ENCODE measurements at regions not wholly inside any gene's neighbourhood (a gene's known extent, or its start where the extent isn't known, plus 50 kb on each side); places are given as distances from the start of the nearest gene placed in this dataset.

DNA sequence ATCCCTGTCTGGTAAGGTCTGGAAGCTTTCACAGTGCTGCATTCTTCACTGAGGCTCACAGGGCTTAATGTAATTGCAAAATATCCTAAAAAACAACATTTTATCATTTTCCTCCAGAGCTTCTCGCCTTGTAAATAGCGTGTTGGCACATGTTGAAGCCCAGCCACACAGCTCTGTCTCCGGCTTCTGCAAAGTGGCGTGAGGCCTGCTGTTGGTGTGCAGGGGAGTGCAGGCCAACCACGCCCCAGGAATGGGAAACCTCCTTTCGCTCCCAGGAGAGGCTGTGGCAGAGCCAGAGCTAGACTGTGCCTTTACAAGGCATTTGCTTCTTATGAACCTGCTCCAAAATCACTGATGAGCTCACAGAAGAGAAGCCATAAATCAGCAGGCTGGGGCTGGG lies 248.2 kb upstream of the MAF start:
- H3K4me3 ChIP-seq (ENCODE audit: low read depth, low read length), result no peak overlapping the region
- no peak for DNase-seq (ENCODE audit: low read depth)
- TF ChIP-seq, protein P1, sequence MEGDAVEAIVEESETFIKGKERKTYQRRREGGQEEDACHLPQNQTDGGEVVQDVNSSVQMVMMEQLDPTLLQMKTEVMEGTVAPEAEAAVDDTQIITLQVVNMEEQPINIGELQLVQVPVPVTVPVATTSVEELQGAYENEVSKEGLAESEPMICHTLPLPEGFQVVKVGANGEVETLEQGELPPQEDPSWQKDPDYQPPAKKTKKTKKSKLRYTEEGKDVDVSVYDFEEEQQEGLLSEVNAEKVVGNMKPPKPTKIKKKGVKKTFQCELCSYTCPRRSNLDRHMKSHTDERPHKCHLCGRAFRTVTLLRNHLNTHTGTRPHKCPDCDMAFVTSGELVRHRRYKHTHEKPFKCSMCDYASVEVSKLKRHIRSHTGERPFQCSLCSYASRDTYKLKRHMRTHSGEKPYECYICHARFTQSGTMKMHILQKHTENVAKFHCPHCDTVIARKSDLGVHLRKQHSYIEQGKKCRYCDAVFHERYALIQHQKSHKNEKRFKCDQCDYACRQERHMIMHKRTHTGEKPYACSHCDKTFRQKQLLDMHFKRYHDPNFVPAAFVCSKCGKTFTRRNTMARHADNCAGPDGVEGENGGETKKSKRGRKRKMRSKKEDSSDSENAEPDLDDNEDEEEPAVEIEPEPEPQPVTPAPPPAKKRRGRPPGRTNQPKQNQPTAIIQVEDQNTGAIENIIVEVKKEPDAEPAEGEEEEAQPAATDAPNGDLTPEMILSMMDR (IDR thresholded peaks at IDR 0.05; ENCODE audit: insufficient read depth, low read depth, low read length, missing control alignments), result no peak

DNA sequence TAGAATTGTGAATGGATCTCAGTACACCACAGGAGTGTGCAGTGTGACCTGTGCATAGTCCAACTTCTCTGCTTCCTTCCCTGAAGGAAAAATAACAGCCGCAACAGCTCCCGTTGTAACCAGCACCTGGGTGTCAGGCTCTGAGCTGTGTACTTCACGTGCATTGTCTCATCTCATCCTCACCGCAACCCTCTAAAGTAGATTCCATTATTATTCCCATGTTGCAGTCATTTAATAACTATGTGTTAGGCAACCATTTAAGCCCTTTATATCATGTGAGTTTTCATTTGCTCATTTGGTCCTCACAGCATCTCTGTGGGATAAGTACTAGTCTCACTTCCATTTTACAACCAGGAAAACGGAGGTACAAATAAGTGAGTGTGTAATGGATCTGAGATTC lies 247.0 kb upstream of the MAF start:
- TF ChIP-seq, protein P1 (IDR thresholded peaks at IDR 0.05; ENCODE audit: insufficient read depth, low read depth, low read length, missing control alignments), result no peak
- no peak overlapping the region for H3K4me3 ChIP-seq (ENCODE audit: low read depth, low read length)
- no peak for DNase-seq (ENCODE audit: low read depth)

DNA sequence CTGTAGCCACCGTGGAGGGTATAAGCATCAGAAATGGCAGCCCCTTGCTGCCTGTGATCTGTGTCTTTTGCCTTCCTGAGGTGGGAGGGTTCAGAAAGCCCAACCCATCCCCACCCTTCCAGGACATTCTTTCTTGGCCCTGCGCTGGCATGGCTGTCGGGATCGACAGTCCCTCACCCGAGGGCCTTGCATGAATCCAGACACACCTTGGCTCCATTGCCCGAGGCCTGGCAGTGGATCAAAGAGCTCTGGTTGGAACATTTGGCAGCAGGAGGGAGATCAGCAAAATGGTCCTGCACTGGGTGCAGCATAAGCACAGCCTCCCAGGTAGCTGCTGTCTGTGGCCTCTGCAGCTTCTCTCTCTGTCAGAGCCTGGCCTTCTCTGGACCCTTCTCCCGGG lies 246.6 kb upstream of the MAF start:
- DNase-seq (ENCODE audit: low read depth), result no peak
- H3K4me3 ChIP-seq (ENCODE audit: low read depth, low read length), result no peak overlapping the region
- TF ChIP-seq, protein P1 (IDR thresholded peaks at IDR 0.05; ENCODE audit: insufficient read depth, low read depth, low read length, missing control alignments), result no peak

DNA sequence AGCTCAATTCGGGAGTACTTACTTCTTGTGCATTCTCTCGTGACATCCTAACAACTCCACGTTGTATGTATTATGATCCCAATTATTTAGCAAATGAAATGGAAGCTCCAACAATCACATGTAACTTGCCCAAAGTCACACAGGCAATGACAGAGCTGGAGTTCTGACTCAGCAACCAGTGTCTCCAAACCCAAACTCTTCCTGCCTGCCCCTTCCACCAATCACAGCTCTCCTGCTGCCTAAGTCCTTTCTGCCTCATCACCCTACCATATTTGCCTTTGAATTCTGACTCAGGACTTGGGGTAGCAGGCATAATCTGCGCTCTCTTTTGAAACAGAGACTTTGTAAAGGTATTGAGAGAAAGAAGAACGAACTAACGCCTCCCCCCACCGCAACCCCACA lies 245.2 kb upstream of the MAF start:
- TF ChIP-seq, protein P1 (IDR thresholded peaks at IDR 0.05; ENCODE audit: insufficient read depth, low read depth, low read length, missing control alignments), result no peak
- DNase-seq (ENCODE audit: low read depth), result peak; percentile 68
- H3K4me3 ChIP-seq (ENCODE audit: low read depth, low read length), result peak overlapping the region; percentile 21; the same call in 1 of the 2 replicates

DNA sequence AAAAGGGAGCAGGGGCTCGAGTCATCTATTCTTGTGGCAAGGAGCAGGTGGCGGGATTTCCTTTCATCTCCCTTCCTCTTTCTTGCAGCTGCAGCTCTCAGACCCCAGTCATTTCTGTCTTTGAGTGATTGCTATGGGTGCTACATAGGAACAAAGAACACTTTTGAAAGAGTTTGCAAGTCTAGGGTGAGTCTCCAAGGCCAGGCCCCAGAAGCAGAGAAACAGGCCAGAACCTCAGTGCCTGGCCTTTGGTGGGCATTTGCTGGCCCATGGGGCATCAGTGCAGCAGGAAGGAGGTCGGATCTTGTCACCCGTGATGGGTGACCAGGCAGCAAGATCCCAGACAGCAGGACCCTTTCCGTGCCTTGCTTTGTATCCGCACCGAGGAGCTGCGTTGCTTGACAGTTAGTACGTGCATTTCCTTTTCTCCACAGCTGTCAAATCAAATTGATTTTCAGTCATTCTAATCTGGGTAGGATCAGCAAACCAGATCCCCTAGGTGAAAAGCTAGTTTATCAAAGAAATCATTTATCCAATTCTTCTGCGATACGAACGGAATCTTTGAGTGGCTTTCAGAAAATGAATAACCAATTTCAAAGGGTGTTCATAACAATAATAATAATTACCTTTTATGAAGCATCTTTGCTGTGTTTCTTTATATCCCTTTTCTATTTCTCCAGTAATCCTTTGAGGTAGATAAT lies 244.6 kb upstream of the MAF start:
- peak; percentile 77 for DNase-seq (ENCODE audit: low read depth)
- peak overlapping the region; percentile 21; the same call in 1 of the 2 replicates for H3K4me3 ChIP-seq (ENCODE audit: low read depth, low read length)
- TF ChIP-seq, protein P1 (IDR thresholded peaks at IDR 0.05; ENCODE audit: insufficient read depth, low read depth, low read length, missing control alignments), result no peak

DNA sequence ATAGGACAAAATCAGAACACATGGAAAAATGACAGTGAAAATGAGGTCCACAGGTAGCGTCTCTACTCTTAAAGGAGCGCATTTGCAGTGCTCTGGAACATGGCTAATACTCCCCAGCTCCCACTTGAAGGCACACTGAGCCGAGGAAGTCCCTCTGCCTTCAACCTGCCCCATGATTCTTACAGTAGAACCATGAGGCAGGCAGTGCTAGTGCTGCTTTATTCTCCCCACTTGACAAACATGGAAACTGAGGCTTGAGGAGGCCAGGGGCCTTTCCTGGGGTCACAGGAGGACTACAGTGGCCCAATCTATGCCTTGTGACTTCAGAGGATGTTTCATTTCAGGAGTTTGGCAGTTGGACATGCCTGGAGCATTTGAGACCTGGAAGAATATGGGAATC lies 244.1 kb upstream of the MAF start:
- DNase-seq (ENCODE audit: low read depth), result no peak
- TF ChIP-seq, protein P1 (IDR thresholded peaks at IDR 0.05; ENCODE audit: insufficient read depth, low read depth, low read length, missing control alignments), result no peak
- no peak overlapping the region for H3K4me3 ChIP-seq (ENCODE audit: low read depth, low read length)

DNA sequence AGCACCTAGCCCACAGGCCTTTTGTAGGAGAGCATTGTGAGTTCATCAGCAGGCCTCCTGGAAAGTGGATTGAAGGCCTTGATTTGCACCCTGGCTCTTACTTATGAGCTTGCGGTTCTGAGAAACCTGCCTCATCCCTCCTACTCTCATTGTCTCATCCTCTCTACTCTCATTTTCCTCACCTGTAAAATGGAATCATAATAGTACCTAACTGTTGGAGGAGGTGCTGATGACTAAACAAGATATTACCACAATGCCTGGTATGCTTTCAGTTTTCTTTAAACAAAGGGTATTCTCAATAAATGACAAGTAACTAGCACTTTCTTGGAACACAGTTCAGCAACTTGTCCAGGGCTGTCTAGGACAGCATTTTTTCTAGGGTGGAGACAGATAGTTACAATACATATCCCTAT lies 243.1 kb upstream of the MAF start:
- TF ChIP-seq, protein P1 (IDR thresholded peaks at IDR 0.05; ENCODE audit: insufficient read depth, low read depth, low read length, missing control alignments), result no peak
- no peak overlapping the region for H3K4me3 ChIP-seq (ENCODE audit: low read depth, low read length)
- DNase-seq (ENCODE audit: low read depth), result peak; percentile 27

Data from GM12865 (cell line).